OCI-LY3 (cell line): ENCODE measurements at regions not wholly inside any gene's neighbourhood (a gene's known extent, or its start where the extent isn't known, plus 50 kb on each side); places are given as distances from the start of the nearest gene placed in this dataset.

Experiments used
- EZH2phosphoT487 ChIP-seq: fragments of 200-600 bp; shearing (Covaris generic); IDR thresholded peaks from 2 replicates; pipeline ENCODE4 v1.6.1; 2018; ENCODE audit warnings: antibody characterized with exemption, mixed run types, low read depth
- TF ChIP-seq, protein P1 (sequence below): fragments of 200-600, 300-600 bp; sonication (generic); IDR thresholded peaks from 2 replicates; pipeline ENCODE4 v1.5.1; 2014; ENCODE audit warnings: antibody characterized with exemption, low read length, low read depth

DNA sequence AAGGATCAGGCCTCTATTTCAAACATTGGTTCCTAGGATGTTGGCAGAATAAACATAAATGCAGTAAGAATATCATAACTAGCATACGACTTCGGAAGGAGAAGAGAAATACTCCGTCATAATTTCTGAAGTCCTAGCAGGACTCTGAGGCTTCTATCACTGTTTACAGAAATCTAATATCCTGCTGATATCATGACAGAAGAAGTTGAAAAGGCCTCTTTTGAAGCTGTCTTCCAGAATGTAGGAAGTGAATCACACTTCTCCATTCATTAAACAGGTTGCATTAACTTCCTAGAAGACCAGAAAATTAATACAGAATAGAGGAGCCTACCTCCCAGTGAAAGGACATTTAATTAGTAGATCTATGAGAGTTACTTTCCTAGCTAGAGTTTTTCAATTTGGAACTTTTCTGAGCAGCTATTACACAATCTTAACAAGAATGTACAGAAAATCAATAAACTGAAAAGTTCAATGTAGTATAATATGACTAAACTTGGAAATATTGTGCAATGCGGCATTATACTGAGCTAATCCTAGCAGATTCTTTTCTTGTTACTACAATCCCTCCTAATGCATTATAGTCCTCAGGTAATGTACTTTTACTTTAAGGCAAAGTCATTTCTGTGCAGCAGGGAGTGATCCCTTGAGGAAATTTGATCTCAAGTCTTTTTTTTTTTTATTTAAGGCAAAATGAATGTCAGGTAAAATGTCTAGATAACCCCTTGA, 622.6 kb upstream of the CELF2 start:
- no peak for TF ChIP-seq EZH2phosphoT487
- TF ChIP-seq, protein P1, sequence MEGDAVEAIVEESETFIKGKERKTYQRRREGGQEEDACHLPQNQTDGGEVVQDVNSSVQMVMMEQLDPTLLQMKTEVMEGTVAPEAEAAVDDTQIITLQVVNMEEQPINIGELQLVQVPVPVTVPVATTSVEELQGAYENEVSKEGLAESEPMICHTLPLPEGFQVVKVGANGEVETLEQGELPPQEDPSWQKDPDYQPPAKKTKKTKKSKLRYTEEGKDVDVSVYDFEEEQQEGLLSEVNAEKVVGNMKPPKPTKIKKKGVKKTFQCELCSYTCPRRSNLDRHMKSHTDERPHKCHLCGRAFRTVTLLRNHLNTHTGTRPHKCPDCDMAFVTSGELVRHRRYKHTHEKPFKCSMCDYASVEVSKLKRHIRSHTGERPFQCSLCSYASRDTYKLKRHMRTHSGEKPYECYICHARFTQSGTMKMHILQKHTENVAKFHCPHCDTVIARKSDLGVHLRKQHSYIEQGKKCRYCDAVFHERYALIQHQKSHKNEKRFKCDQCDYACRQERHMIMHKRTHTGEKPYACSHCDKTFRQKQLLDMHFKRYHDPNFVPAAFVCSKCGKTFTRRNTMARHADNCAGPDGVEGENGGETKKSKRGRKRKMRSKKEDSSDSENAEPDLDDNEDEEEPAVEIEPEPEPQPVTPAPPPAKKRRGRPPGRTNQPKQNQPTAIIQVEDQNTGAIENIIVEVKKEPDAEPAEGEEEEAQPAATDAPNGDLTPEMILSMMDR = no peak
